Left ventricle myocardium inferior (tissue), 1 donor: ENCODE measurements at regions not wholly inside any gene's neighbourhood (a gene's known extent, or its start where the extent isn't known, plus 50 kb on each side); places are given as distances from the start of the nearest gene placed in this dataset.

Experiments used
- DNase-seq: peaks from one replicate; pipeline ENCODE4 v3.0.0-alpha.2; 2020
- H3K27ac ChIP-seq: fragments of 200-600 bp; replicated peaks from 2 replicates; pipeline ENCODE4 v1.8.0; 2021
- H3K27me3 ChIP-seq: fragments of 200-600 bp; 2 replicates; pipeline ENCODE4 v1.8.0; 2021; ENCODE audit warnings: low read depth
- H3K36me3 ChIP-seq: fragments of 200-600 bp; 2 replicates; pipeline ENCODE4 v1.8.0; 2021
- H3K4me1 ChIP-seq: fragments of 200-600 bp; 2 replicates; pipeline ENCODE4 v1.8.0; 2021
- H3K4me3 ChIP-seq: fragments of 200-600 bp; 2 replicates; pipeline ENCODE4 v1.8.0; 2021; ENCODE audit warnings: mild to moderate bottlenecking, moderate library complexity
- H3K9me3 ChIP-seq: fragments of 200-600 bp; replicated peaks from 2 replicates; pipeline ENCODE4 v1.8.0; 2021
- intact Hi-C: fragments of 100-400 bp; cut with micrococcal nuclease; formaldehyde crosslinking; loops from one replicate; pipeline ENCODE4 v1.11.0; 2022
- TF ChIP-seq, protein P1 (sequence below): fragments of 200-600 bp; IDR thresholded peaks from 2 replicates; pipeline ENCODE4 v1.8.0; 2021; ENCODE audit warnings: antibody characterized with exemption, mild to moderate bottlenecking, borderline replicate concordance
- donor health status: DM: no; HTN: yes; CAD: no; lungs with severe emphysema.

DNA sequence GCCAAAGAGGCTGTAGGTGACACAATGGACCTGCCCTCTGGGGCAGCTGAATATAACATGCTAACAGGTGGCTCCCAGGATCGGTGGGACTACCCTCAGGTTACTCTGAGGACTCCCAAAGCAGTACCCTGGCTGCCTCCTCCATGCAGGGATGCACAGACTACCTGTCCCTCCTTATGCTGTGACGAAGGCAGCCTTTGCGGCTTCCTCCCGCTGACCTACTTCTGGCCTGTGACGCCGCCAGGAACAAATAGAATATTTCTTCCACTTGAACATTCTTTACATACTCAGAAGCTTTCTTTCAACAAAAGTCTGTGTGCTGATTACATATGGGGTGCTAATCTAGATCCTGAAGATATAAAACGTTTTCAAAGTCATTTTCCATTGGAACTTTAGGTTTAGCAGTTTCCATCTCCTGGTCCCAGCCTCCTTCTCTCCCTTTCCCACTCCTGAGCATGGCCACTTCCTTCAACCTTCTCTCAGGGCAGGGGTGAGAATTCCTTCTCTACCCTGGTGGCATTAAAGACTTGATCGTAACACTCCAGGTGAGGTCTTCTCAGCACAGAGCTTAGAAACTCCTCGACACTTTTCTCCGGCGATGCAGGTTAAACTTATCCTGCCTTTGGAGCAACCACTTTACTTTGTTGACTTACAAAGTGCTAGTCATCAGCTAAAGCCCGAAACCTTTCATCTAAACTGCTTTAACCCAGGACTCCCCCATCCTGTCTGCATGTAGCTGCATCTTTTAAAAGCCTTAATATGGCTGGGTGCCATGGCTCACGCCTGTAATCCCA lies 58.9 kb upstream of the STK17B start:
- Histone ChIP-seq H3K4me3 (no peak overlapping the region), H3K36me3 (peaks cover 5% of the 10 kb centered on the region), H3K27ac (no peak overlapping the region), H3K9me3 (no peaks in the 10 kb centered on the region), H3K27me3 (no peaks in the 10 kb centered on the region), H3K4me1 (peaks cover 28% of the 10 kb centered on the region)
- intact Hi-C loops, result no loop called here
- TF ChIP-seq, protein P1, sequence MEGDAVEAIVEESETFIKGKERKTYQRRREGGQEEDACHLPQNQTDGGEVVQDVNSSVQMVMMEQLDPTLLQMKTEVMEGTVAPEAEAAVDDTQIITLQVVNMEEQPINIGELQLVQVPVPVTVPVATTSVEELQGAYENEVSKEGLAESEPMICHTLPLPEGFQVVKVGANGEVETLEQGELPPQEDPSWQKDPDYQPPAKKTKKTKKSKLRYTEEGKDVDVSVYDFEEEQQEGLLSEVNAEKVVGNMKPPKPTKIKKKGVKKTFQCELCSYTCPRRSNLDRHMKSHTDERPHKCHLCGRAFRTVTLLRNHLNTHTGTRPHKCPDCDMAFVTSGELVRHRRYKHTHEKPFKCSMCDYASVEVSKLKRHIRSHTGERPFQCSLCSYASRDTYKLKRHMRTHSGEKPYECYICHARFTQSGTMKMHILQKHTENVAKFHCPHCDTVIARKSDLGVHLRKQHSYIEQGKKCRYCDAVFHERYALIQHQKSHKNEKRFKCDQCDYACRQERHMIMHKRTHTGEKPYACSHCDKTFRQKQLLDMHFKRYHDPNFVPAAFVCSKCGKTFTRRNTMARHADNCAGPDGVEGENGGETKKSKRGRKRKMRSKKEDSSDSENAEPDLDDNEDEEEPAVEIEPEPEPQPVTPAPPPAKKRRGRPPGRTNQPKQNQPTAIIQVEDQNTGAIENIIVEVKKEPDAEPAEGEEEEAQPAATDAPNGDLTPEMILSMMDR, result no peak
- no peak for DNase-seq

DNA sequence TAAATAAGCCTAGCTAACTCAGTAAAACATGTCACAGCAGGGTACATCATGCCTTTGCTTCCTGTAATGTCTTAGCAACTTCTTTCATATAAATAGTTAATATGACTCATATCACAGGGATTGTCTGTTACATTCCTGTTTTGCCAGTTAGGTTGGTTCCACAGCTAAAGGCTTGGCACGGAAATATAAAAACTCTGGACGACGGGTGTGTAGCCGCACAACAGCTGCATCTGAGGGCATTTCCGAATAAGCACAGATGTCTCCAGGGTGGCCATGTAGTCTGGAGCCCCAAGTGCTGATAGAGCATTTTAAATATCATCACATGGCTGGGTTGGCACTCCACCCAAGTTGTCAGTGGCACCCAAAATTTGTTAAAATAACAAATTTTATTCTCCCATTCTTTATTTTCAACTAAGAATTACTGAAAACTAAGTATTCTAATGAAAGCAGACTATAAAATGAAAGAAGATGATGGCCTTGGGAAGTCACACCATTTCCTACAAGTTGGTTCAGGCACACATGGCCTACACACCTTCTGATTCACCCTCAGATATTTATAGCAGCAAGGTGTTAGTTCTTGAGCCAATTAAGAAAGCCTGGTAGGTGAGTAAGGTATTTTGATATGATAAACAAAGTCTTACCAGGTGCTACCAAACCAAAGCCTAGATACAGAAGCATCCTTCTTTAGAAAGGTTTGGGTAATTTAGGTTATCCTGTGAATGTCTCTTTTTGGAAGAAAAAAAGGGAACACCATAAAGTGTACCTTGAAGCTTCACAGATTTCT lies 61.8 kb upstream of the STK17B start:
- intact Hi-C loops, result no loop called here
- Histone ChIP-seq H3K27ac (peak overlapping the region; percentile 67), H3K4me1 (peaks cover 29% of the 10 kb centered on the region)

GRCh38 chr2:196233805-196234475 lies 62.6 kb upstream of the STK17B start:
- H3K4me3 ChIP-seq, result no peak overlapping the region
- no peaks in the 10 kb centered on the region for H3K9me3 ChIP-seq
- peak overlapping the region; percentile 67 for H3K27ac ChIP-seq
- TF ChIP-seq, protein P1, result no peak
- H3K4me1 ChIP-seq, result peaks cover 36% of the 10 kb centered on the region
- peaks cover 18% of the 10 kb centered on the region for H3K36me3 ChIP-seq
- H3K27me3 ChIP-seq, result no peaks in the 10 kb centered on the region
- DNase-seq, result no peak
- intact Hi-C loops, result no loop called here

More for the DNA sequence above, 61.8 kb upstream of the STK17B start:
- H3K36me3 ChIP-seq, result peaks cover 12% of the 10 kb centered on the region
- TF ChIP-seq, protein P1, result no peak
- DNase-seq, result no peak
- no peaks in the 10 kb centered on the region for H3K9me3 ChIP-seq
- no peaks in the 10 kb centered on the region for H3K27me3 ChIP-seq
- no peak overlapping the region for H3K4me3 ChIP-seq

GRCh38 chr2:196234672-196235071 lies 63.3 kb upstream of the STK17B start:
- intact Hi-C loops, result no loop called here
- Histone ChIP-seq H3K27me3 (no peaks in the 10 kb centered on the region), H3K4me1 (peaks cover 44% of the 10 kb centered on the region), H3K9me3 (no peaks in the 10 kb centered on the region), H3K36me3 (peaks cover 21% of the 10 kb centered on the region), H3K4me3 (no peak overlapping the region), H3K27ac (peak overlapping the region; percentile 67)
- no peak for DNase-seq
- TF ChIP-seq, protein P1, result no peak

- Histone ChIP-seq H3K4me1 (peaks cover 34% of the 10 kb centered on the region), H3K27me3 (no peaks in the 10 kb centered on the region), H3K36me3 (peaks cover 26% of the 10 kb centered on the region), H3K4me3 (no peak overlapping the region), H3K27ac (peak overlapping the region; percentile 80), H3K9me3 (no peaks in the 10 kb centered on the region)
- TF ChIP-seq, protein P1, result no peak
- intact Hi-C loops, result no loop called here
- DNase-seq, result no peak
These were observed 67.5 kb upstream of the STK17B start for GRCh38 chr2:196238836-196239380.
